CD14-positive monocyte (primary cell): ENCODE measurements at regions not wholly inside any gene's neighbourhood (a gene's known extent, or its start where the extent isn't known, plus 50 kb on each side); places are given as distances from the start of the nearest gene placed in this dataset.

Experiments
- DNase-seq, 3 donors: peaks; one replicate each; pipeline ENCODE4 v3.0.0-alpha.2; 2011 to 2022
- H2AFZ ChIP-seq: 2 replicates; pipeline ENCODE4 v1.6.0; 2012; ENCODE audit warnings: mild to moderate bottlenecking, low read depth, low read length, inconsistent platforms; ENCODE audit not compliant: insufficient read depth, poor library complexity, severe bottlenecking
- H3K27ac ChIP-seq, 2 donors: 1 replicate in 1 of 2; 2 replicates in 1 of 2; pipeline ENCODE4 v1.5.1; 2012 to 2013; ENCODE audit warnings: low read length in 2 of 2, control low read depth in 1 of 2, inconsistent platforms in 1 of 2, low read depth in 1 of 2, mild to moderate bottlenecking in 1 of 2
- H3K27me3 ChIP-seq, 2 donors: one replicate each; pipeline versions ENCODE4 v1.6.0 to v1.6.1; 2011 to 2013; ENCODE audit warnings: low read length in 2 of 2; ENCODE audit not compliant: control insufficient read depth in 2 of 2, insufficient read depth in 2 of 2
- H3K36me3 ChIP-seq, 2 donors: replicated peaks in 1 of 2; 1 replicate in 1 of 2; 2 replicates in 1 of 2; pipeline versions ENCODE4 v1.5.1 to v1.6.1; 2012 to 2013; ENCODE audit warnings: low read length in 2 of 2, control low read depth in 1 of 2, inconsistent platforms in 1 of 2, mild to moderate bottlenecking in 1 of 2; ENCODE audit not compliant: insufficient read depth in 2 of 2, control insufficient read depth in 1 of 2
- H3K4me1 ChIP-seq, 2 donors: 1 replicate in 1 of 2; 2 replicates in 1 of 2; pipeline versions ENCODE4 v1.5.1 to v1.6.1; 2012 to 2013; ENCODE audit warnings: low read length in 2 of 2, control low read depth in 1 of 2, inconsistent platforms in 1 of 2, mild to moderate bottlenecking in 1 of 2, moderate library complexity in 1 of 2; ENCODE audit not compliant: insufficient read depth in 2 of 2, control insufficient read depth in 1 of 2
- H3K4me2 ChIP-seq: replicated peaks from 2 replicates; pipeline ENCODE3; 2012; ENCODE audit warnings: low read length, moderate library complexity, mild to moderate bottlenecking; ENCODE audit not compliant: poor library complexity, severe bottlenecking; ENCODE audit errors: extremely low read depth
- H3K4me3 ChIP-seq, 3 experiments: fragments of 200-600 bp in 1 of 3; sonication (generic) in 1 of 3; replicated peaks in 1 of 3; 1 replicate in 2 of 3; 2 replicates in 1 of 3; pipeline ENCODE4 v1.5.1; 2011 to 2013; ENCODE audit warnings: low read length in 3 of 3, mild to moderate bottlenecking in 3 of 3, control low read depth in 2 of 3, low read depth in 2 of 3, inconsistent platforms in 1 of 3, moderate library complexity in 1 of 3
- H3K79me2 ChIP-seq: 2 replicates; pipeline ENCODE4 v1.6.0; 2012; ENCODE audit warnings: mild to moderate bottlenecking, control low read depth, inconsistent platforms, low read length, moderate library complexity; ENCODE audit not compliant: insufficient read depth
- H3K9ac ChIP-seq: 2 replicates; pipeline ENCODE4 v1.6.0; 2017; ENCODE audit warnings: low read length, mild to moderate bottlenecking; ENCODE audit not compliant: insufficient read depth, poor library complexity, severe bottlenecking
- H3K9me3 ChIP-seq, 2 donors: replicated peaks in 1 of 2; 1 replicate in 1 of 2; 2 replicates in 1 of 2; pipeline versions ENCODE4 v1.5.1 to v1.6.1; 2012 to 2013; ENCODE audit warnings: low read length in 2 of 2, control low read depth in 1 of 2; ENCODE audit not compliant: control insufficient read depth in 1 of 2, insufficient read depth in 1 of 2
- H4K20me1 ChIP-seq: 2 replicates; pipeline ENCODE4 v1.6.0; 2012; ENCODE audit warnings: mild to moderate bottlenecking, low read length, control low read depth, moderate library complexity; ENCODE audit not compliant: insufficient read depth
- H3K27ac Mint-ChIP-seq, 7 donors: one replicate each; pipeline ENCODE4 v1.8.0; 2020; ENCODE audit warnings: mild to moderate bottlenecking in 7 of 7, mixed read lengths in 7 of 7, moderate library complexity in 6 of 7, inconsistent platforms in 2 of 7
- H3K27me3 Mint-ChIP-seq, 3 donors: one replicate each; pipeline ENCODE4 v1.8.0; 2021 to 2022; ENCODE audit warnings: low read depth in 3 of 3, mild to moderate bottlenecking in 3 of 3, mixed read lengths in 3 of 3, moderate library complexity in 3 of 3, inconsistent platforms in 1 of 3
- H3K36me3 Mint-ChIP-seq, 2 donors: one replicate each; pipeline ENCODE4 v1.8.0; 2020; ENCODE audit warnings: mixed read lengths in 2 of 2, inconsistent platforms in 1 of 2, mild to moderate bottlenecking in 1 of 2
- H3K4me1 Mint-ChIP-seq: one replicate; pipeline ENCODE4 v1.8.0; 2020; ENCODE audit warnings: mild to moderate bottlenecking, mixed read lengths
- H3K4me3 Mint-ChIP-seq, 2 donors: one replicate each; pipeline ENCODE4 v1.8.0; 2020; ENCODE audit warnings: mild to moderate bottlenecking in 2 of 2, mixed read lengths in 2 of 2, moderate library complexity in 1 of 2
- H3K9me3 Mint-ChIP-seq, 7 donors: one replicate each; pipeline ENCODE4 v1.8.0; 2020 to 2022; ENCODE audit warnings: mixed read lengths in 7 of 7, mild to moderate bottlenecking in 6 of 7, moderate library complexity in 6 of 7, inconsistent platforms in 2 of 7
- CTCF ChIP-seq: fragments of 200-600 bp; IDR thresholded peaks from one replicate; pipeline ENCODE4 v1.8.0; 2022; ENCODE audit warnings: antibody characterized with exemption, mild to moderate bottlenecking
- WGBS: methylation state at CpG from one replicate; pipeline ENCODE4 v1.1.5; 2013; ENCODE audit warnings: missing lambda C conversion rate; ENCODE audit not compliant: insufficient coverage; 5-methylcytosine and 5-hydroxymethylcytosine counted together
- intact Hi-C, 2 donors: fragments of 100-400 bp; cut with micrococcal nuclease; formaldehyde crosslinking; loops; one replicate each; pipeline versions ENCODE4 v1.15.0 to v1.15.1; 2023

- no peak overlapping the region for H3K4me3 Mint-ChIP-seq
- H3K27ac Mint-ChIP-seq = no peak overlapping the region
- no peak overlapping the region for H3K27ac ChIP-seq
- no peaks in the 10 kb centered on the region for H3K79me2 ChIP-seq
- peaks cover 0 to 1% (median 0%) of the 10 kb centered on the region in 7 donors for H3K9me3 Mint-ChIP-seq
- no peaks in the 10 kb centered on the region for H3K36me3 ChIP-seq
- intact Hi-C loops = no loop called here
- H3K27me3 ChIP-seq = no peaks in the 10 kb centered on the region
- no peak overlapping the region for H3K4me3 ChIP-seq
- no peak for DNase-seq
- H3K27me3 Mint-ChIP-seq = no peaks in the 10 kb centered on the region
- H3K4me2 ChIP-seq = no peak overlapping the region
- no peak overlapping the region for H2AFZ ChIP-seq
- TF ChIP-seq CTCF = no peak
- H3K4me1 ChIP-seq = no peaks in the 10 kb centered on the region
- no peaks in the 10 kb centered on the region for H3K4me1 Mint-ChIP-seq
- no peaks in the 10 kb centered on the region for H3K9me3 ChIP-seq
- H4K20me1 ChIP-seq = no peaks in the 10 kb centered on the region
- H3K9ac ChIP-seq = no peak overlapping the region
- no peaks in the 10 kb centered on the region for H3K36me3 Mint-ChIP-seq
- WGBS = no CpG with 5 or more reads among the region's 1 CpG
Observed at GRCh38 chr18:41146301-41146700, 808.7 kb upstream of the PIK3C3 start.

DNA sequence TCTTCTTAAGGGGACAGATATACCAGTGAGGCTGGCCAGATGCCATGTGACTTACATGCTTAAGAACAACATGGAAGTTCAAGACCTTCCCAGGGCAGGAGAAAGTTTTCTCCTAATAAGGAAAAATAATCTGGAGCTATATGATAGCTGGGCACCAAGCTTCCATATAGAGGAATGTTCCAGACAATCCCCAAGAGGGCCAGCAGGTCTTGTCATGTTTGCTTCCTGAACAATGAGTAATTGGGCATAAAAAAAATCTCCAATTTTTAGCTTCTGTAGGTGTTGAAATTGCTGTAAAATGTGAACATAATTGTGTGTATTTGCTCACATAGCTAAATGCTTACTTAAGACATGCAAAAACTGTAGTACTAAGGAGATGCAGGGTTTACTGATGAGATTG, 809.5 kb upstream of the PIK3C3 start:
- H3K9ac ChIP-seq = no peak overlapping the region
- no peak for DNase-seq
- no peaks in the 10 kb centered on the region for H4K20me1 ChIP-seq
- no peak overlapping the region for H2AFZ ChIP-seq
- H3K27me3 ChIP-seq = no peaks in the 10 kb centered on the region
- no peaks in the 10 kb centered on the region for H3K79me2 ChIP-seq
- Mint-ChIP-seq H3K27me3 (no peaks in the 10 kb centered on the region), H3K4me1 (no peaks in the 10 kb centered on the region), H3K27ac (no peak overlapping the region), H3K36me3 (no peaks in the 10 kb centered on the region), H3K4me3 (no peak overlapping the region), H3K9me3 (peaks cover 0 to 1% (median 0%) of the 10 kb centered on the region in 7 donors)
- no peak overlapping the region for H3K27ac ChIP-seq
- no peaks in the 10 kb centered on the region for H3K4me1 ChIP-seq
- intact Hi-C loops = no loop called here
- H3K9me3 ChIP-seq = no peaks in the 10 kb centered on the region
- no peak overlapping the region for H3K4me2 ChIP-seq
- H3K36me3 ChIP-seq = no peaks in the 10 kb centered on the region
- no peak for TF ChIP-seq CTCF
- no peak overlapping the region for H3K4me3 ChIP-seq
